SJSA1 (cell line): ENCODE measurements at regions not wholly inside any gene's neighbourhood (a gene's known extent, or its start where the extent isn't known, plus 50 kb on each side); places are given as distances from the start of the nearest gene placed in this dataset.
"Not testable (repeated sequence)": the region's sequence is repeated elsewhere in the genome, so short reads cannot be mapped to it uniquely, and the experiment has no call there.

ENCODE experiments used
- DNase-seq, 2 experiments: peaks; one replicate each; pipeline ENCODE4 v3.0.0-alpha.2; 2015 to 2020; ENCODE audit warnings: low spot score in 2 of 2, low read depth in 1 of 2
- H3K27ac ChIP-seq: fragments of 250-450 bp; sonication (Bioruptor Pico); 2 replicates; pipeline ENCODE4 v1.5.1; 2020; ENCODE audit warnings: mild to moderate bottlenecking, moderate library complexity
- H3K27me3 ChIP-seq: fragments of 250-450 bp; sonication (Bioruptor Pico); replicated peaks from 2 replicates; pipeline ENCODE4 v1.5.1; 2020; ENCODE audit warnings: mild to moderate bottlenecking, moderate library complexity
- H3K36me3 ChIP-seq: fragments of 250-450 bp; sonication (Bioruptor Pico); 2 replicates; pipeline ENCODE4 v1.5.1; 2020; ENCODE audit warnings: mild to moderate bottlenecking
- H3K4me1 ChIP-seq: fragments of 250-450 bp; sonication (Bioruptor Pico); replicated peaks from 2 replicates; pipeline ENCODE4 v1.6.1; 2021; ENCODE audit warnings: mild to moderate bottlenecking
- H3K4me3 ChIP-seq: fragments of 250-450 bp; sonication (Bioruptor Pico); 2 replicates; pipeline ENCODE4 v1.5.1; 2020; ENCODE audit warnings: mild to moderate bottlenecking
- H3K9me3 ChIP-seq: fragments of 250-450 bp; sonication (Bioruptor Pico); replicated peaks from 2 replicates; pipeline ENCODE4 v1.5.1; 2020; ENCODE audit warnings: mild to moderate bottlenecking

DNA sequence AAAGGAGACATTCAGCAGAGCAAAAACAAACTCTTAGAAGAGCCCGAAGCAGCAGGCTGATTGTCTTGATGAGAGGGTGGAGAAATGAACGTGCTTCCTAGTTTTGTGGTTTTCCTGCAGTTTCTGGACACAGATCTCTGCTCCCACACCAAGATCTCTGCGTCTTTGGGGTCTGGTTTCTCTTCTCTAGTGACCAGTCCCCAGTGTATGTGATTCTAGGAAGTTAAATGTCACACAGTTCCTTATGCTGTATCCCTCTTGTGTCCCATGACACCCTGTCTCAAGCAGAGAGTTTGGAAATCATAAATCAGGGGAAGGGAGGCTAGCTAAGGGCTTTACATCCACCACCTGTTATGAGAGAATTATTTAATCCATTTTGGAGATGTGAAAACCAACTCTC lies 55.4 kb upstream of the KLF14 start:
- no peak for DNase-seq
- no peaks in the 10 kb centered on the region for H3K9me3 ChIP-seq
- H3K27me3 ChIP-seq, result peaks cover 3% of the 10 kb centered on the region; the same call in 1 of the 2 replicates
- H3K4me1 ChIP-seq, result no peaks in the 10 kb centered on the region
- no peak overlapping the region for H3K27ac ChIP-seq
- H3K4me3 ChIP-seq, result no peak overlapping the region
- H3K36me3 ChIP-seq, result no peaks in the 10 kb centered on the region

DNA sequence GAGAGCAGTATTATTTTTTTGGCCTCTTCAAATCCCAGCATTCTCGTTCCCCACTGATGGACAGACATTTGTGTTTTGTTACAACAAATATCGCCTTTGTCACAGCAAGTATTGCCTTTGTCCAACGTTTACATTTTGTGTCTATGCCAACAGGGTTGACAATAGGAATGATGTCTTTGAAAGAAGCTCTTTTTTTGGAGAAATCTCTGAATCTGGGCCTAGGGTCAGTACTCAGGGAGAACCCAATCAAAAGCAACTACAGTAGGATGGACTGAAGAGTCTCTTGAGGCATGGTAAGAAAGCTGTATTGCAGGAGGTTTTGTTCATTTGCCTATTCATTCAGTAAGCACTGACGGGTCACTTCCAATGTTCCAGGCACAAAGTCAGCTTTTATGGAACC lies 57.7 kb upstream of the KLF14 start:
- H3K9me3 ChIP-seq, result no peaks in the 10 kb centered on the region
- H3K36me3 ChIP-seq, result no peaks in the 10 kb centered on the region
- no peaks in the 10 kb centered on the region for H3K4me1 ChIP-seq
- no peaks in the 10 kb centered on the region for H3K27me3 ChIP-seq
- no peak overlapping the region for H3K4me3 ChIP-seq
- no peak for DNase-seq
- no peak overlapping the region for H3K27ac ChIP-seq

DNA sequence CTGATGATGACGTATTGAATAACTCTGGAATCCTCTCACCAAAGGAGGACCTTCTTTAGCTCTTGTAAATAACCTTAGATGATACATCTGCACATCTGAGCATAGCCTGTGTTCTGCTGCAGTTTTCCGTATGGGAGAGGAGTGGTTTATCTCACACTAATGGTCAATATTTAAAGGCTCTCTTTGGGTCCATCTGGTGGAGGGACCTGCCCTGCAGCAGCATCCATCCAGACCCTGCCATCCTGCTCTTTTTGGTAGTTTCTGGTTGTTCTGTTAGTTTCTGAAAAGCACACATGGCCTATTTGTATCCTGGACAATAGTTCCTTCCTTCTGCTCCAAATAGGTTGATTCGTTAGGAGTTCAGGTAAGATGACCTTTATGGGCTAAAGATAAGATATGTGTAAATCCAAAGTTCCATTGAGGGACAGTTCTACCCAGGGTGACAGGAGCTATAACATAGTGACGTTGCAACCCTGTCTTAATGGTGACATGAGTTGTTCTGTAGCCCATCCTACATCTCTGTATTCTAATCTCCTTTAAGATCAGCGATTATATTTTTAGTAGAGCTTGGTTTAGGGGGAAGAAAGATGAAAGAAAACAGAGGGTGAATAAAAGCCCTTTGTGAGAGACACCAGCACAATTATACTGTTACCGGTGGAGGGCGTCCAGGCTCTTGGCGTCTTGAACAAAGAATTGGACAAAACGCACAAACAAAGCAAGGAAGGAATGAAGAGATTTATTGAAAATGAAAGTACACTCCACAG lies 60.0 kb upstream of the KLF14 start:
- no peaks in the 10 kb centered on the region for H3K36me3 ChIP-seq
- no peaks in the 10 kb centered on the region for H3K9me3 ChIP-seq
- H3K4me3 ChIP-seq, result peak overlapping the region; percentile 17
- no peaks in the 10 kb centered on the region for H3K4me1 ChIP-seq
- H3K27me3 ChIP-seq, result no peaks in the 10 kb centered on the region
- DNase-seq, result peak in 1 of 2 experiments; percentile 5
- H3K27ac ChIP-seq, result peak overlapping the region; percentile 5; the same call in 1 of the 2 replicates

- peak in 1 of 2 experiments; percentile 31 for DNase-seq
Measured at GRCh38 chr7:130794619-130794922, 60.6 kb upstream of the KLF14 start.

GRCh38 chr7:130796425-130796824 lies 62.4 kb upstream of the KLF14 start:
- not testable (repeated sequence) for H3K36me3 ChIP-seq, DNase-seq, H3K27ac ChIP-seq, H3K27me3 ChIP-seq, H3K4me3 ChIP-seq, H3K4me1 ChIP-seq, H3K9me3 ChIP-seq

More at GRCh38 chr7:130794619-130794922, 60.6 kb upstream of the KLF14 start:
- H3K9me3 ChIP-seq, result no peaks in the 10 kb centered on the region
- H3K27ac ChIP-seq, result peak overlapping the region; percentile 5; the same call in 1 of the 2 replicates
- no peaks in the 10 kb centered on the region for H3K27me3 ChIP-seq
- no peaks in the 10 kb centered on the region for H3K4me1 ChIP-seq
- peak overlapping the region; percentile 17 for H3K4me3 ChIP-seq
- H3K36me3 ChIP-seq, result no peaks in the 10 kb centered on the region

- no peaks in the 10 kb centered on the region for H3K36me3 ChIP-seq
- no peak overlapping the region for H3K27ac ChIP-seq
- H3K27me3 ChIP-seq, result no peaks in the 10 kb centered on the region; the same call in 1 of the 2 replicates
- DNase-seq, result no peak
- H3K4me1 ChIP-seq, result no peaks in the 10 kb centered on the region
- no peak overlapping the region for H3K4me3 ChIP-seq
- H3K9me3 ChIP-seq, result no peaks in the 10 kb centered on the region
Measured at GRCh38 chr7:130803127-130803526, 69.1 kb upstream of the KLF14 start.

DNA sequence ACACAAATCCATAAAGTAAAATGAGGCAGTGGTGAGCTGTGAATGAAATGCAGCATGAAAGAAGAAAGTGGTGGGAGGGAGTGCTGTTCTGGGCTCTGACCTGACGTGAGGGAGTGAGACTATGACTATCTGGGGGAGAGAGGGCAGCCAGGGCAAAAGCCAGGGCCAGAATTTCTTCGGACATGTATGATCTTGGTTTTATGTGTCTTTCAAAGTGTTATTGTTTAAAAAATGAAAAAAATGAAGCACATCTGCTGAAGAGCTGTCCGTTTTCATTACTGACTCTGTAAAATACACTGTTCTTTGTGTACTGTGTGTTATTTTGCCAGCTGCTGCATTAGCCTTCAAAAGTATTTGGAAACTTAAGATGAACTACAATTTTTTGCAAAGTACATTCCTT lies 70.2 kb upstream of the KLF14 start:
- Histone ChIP-seq H3K9me3 (no peaks in the 10 kb centered on the region), H3K4me3 (no peak overlapping the region), H3K27ac (no peak overlapping the region), H3K27me3 (no peaks in the 10 kb centered on the region; the same call in 1 of the 2 replicates), H3K4me1 (no peaks in the 10 kb centered on the region), H3K36me3 (no peaks in the 10 kb centered on the region)
- no peak for DNase-seq

DNA sequence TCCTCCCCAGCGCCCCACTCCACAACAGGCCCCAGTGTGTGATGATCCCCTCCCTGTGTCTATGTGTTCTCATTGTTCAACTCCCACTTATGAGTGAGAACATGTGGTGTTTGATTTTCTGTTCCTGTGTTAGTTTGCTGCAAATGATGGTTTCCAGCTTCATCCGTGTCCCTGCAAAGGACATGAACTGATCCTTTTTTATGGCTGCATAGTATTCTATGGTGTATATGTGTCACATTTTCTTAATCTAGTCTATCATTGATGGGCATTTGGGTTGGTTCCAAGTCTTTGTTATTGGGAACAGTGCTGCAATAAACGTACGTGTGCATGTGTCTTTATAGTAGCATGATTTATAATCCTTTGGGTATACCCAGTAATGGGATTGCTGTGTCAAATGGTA lies 78.8 kb upstream of the KLF14 start:
- not testable (repeated sequence) for H3K36me3 ChIP-seq, H3K27ac ChIP-seq, DNase-seq, H3K4me3 ChIP-seq, H3K27me3 ChIP-seq, H3K9me3 ChIP-seq, H3K4me1 ChIP-seq

DNA sequence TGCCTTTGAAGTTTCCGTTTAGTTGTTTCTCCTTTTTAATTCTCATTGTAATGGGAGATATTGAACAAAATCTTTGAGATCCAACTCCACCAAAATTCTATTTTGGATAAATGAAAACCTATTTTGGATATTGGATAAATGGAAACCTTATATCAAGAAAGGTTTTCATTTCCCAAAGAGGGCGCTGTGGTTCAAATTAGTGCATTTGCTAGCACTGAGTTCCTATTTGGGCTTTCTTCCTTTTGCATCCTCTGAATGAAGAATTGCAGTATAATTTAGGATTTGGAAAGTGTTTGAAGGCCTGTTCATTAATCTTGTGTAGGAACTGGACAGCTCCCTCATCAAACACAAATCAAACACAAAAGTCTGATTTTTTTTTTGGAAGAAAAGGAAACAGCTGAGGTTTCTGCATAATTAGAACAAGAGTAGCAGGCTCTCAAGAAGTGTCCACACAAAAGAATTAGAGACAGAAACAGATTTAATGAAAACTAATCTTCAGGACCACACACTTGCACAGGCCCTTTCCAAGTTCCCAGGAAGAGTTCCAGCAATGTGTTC lies 80.8 kb upstream of the KLF14 start:
- Histone ChIP-seq H3K4me1 (no peaks in the 10 kb centered on the region), H3K36me3 (no peaks in the 10 kb centered on the region), H3K4me3 (no peak overlapping the region), H3K27ac (no peak overlapping the region), H3K9me3 (no peaks in the 10 kb centered on the region), H3K27me3 (no peaks in the 10 kb centered on the region)
- no peak for DNase-seq

DNA sequence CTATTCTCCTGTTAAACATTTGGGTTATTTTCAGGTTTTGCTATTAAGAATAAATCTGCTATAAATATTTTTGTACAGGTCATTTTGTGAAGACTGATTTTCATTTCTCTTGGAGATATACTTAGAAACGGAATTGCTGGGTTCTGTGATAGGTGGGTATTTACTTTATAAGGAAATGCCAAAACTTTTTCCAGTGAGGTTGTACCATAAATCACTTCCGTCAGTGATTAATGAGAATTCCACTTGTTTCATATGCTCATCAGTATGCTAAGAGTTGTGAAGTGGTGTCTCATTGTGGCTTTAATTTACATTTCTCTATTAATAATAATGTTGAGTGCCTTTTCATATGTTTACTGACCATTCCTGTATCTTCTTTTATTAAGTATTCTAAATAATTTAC lies 84.0 kb upstream of the KLF14 start:
- no peaks in the 10 kb centered on the region for H3K36me3 ChIP-seq
- peaks cover 11% of the 10 kb centered on the region for H3K4me1 ChIP-seq
- no peak overlapping the region for H3K27ac ChIP-seq
- no peaks in the 10 kb centered on the region for H3K9me3 ChIP-seq
- H3K4me3 ChIP-seq, result no peak overlapping the region
- DNase-seq, result no peak
- no peaks in the 10 kb centered on the region for H3K27me3 ChIP-seq

- DNase-seq, result peak; percentile 25 to 51
- Histone ChIP-seq H3K4me3 (no peak overlapping the region), H3K4me1 (peaks cover 11% of the 10 kb centered on the region), H3K9me3 (no peaks in the 10 kb centered on the region), H3K36me3 (no peaks in the 10 kb centered on the region), H3K27ac (no peak overlapping the region), H3K27me3 (no peaks in the 10 kb centered on the region)
Measured at GRCh38 chr7:130821864-130822263, 87.9 kb upstream of the KLF14 start.

DNA sequence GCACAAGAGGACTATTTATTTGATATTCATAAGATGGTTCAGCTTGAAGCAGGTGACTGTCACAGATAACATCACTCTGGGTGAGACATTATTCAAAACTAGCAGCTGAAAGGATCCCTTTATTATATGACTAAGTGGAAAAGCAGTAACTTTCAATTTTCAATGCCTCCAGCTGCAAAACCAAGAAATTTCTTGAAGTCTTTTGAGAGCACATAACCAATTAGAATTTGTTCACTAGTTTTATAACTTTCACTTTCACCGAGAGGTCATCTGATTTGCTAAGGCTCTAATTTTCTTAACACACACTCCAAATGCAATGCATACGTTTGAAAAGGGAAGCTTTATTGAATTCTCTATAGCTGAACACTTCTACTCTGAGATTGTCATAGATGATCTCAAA lies 88.6 kb upstream of the KLF14 start:
- Histone ChIP-seq H3K36me3 (no peaks in the 10 kb centered on the region), H3K4me3 (no peak overlapping the region), H3K27me3 (no peaks in the 10 kb centered on the region), H3K27ac (no peak overlapping the region), H3K4me1 (peaks cover 11% of the 10 kb centered on the region), H3K9me3 (no peaks in the 10 kb centered on the region)
- DNase-seq, result no peak

GRCh38 chr7:130823060-130823459 lies 89.1 kb upstream of the KLF14 start:
- no peak for DNase-seq

GRCh38 chr7:130825819-130826218 lies 91.8 kb upstream of the KLF14 start:
- no peak for DNase-seq

More at GRCh38 chr7:130823060-130823459, 89.1 kb upstream of the KLF14 start:
- Histone ChIP-seq H3K9me3 (no peaks in the 10 kb centered on the region), H3K36me3 (no peaks in the 10 kb centered on the region), H3K27me3 (no peaks in the 10 kb centered on the region), H3K4me3 (no peak overlapping the region), H3K4me1 (peaks cover 11% of the 10 kb centered on the region), H3K27ac (no peak overlapping the region)

More at GRCh38 chr7:130825819-130826218, 91.8 kb upstream of the KLF14 start:
- Histone ChIP-seq H3K9me3 (no peaks in the 10 kb centered on the region), H3K27me3 (no peaks in the 10 kb centered on the region), H3K36me3 (no peaks in the 10 kb centered on the region), H3K27ac (no peak overlapping the region), H3K4me3 (no peak overlapping the region), H3K4me1 (peaks cover 11% of the 10 kb centered on the region)
